WI38 (cell line): ENCODE measurements at regions not wholly inside any gene's neighbourhood (a gene's known extent, or its start where the extent isn't known, plus 50 kb on each side); places are given as distances from the start of the nearest gene placed in this dataset.
"Not testable (repeated sequence)": the region's sequence is repeated elsewhere in the genome, so short reads cannot be mapped to it uniquely, and the experiment has no call there.

ENCODE experiments used
- H3K4me3 ChIP-seq: 2 replicates; pipeline ENCODE4 v1.5.1; 2011; ENCODE audit warnings: low read depth, mild to moderate bottlenecking, control low read depth, low read length
- TF ChIP-seq, protein P1 (sequence below): IDR thresholded peaks from 2 replicates; pipeline ENCODE4 v1.5.1; 2012; ENCODE audit warnings: low read depth, mild to moderate bottlenecking, control low read depth, low read length

- no peak overlapping the region for H3K4me3 ChIP-seq
- TF ChIP-seq, protein P1, sequence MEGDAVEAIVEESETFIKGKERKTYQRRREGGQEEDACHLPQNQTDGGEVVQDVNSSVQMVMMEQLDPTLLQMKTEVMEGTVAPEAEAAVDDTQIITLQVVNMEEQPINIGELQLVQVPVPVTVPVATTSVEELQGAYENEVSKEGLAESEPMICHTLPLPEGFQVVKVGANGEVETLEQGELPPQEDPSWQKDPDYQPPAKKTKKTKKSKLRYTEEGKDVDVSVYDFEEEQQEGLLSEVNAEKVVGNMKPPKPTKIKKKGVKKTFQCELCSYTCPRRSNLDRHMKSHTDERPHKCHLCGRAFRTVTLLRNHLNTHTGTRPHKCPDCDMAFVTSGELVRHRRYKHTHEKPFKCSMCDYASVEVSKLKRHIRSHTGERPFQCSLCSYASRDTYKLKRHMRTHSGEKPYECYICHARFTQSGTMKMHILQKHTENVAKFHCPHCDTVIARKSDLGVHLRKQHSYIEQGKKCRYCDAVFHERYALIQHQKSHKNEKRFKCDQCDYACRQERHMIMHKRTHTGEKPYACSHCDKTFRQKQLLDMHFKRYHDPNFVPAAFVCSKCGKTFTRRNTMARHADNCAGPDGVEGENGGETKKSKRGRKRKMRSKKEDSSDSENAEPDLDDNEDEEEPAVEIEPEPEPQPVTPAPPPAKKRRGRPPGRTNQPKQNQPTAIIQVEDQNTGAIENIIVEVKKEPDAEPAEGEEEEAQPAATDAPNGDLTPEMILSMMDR, result no peak
Measured at GRCh38 chr6:81373414-81373813, 379.1 kb downstream of the TENT5A start.

DNA sequence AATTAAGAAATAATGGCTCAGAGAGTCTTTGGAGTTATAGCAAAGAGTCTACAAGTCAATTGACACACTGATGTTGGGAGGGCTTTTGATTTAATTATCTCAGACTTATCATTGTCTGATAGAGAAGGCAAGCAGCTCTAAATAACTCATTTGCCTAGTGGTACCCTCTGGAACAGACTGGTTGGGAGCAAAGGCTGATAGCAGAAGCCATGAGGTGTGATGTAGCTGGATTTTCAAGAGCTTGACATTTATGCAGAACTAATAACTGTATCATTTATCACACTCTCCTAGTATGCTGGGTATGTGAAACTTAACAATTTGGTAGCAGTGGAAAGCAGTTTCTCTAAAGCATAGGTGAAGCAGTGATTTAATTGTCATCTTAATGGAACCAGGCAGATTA lies 380.6 kb downstream of the TENT5A start:
- no peak overlapping the region for H3K4me3 ChIP-seq
- TF ChIP-seq, protein P1, result no peak

DNA sequence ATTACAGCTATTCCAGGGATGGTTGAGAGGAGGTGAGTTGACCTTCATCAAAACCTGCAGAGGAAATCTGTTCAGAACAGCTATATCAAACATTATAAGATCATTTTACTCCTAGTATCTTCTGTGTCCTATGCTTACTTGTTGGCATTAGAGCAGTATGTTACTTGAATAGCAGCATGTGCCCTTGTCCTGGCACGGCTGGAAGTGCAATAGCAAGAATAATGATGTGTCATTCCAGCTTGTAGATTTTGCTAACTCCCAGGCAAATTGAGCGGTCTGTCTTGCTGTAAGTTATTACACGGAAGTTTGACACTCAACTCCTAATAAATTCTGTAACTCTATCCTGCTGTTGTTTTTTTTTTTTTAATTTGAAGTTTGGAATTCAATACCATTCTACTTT lies 385.5 kb downstream of the TENT5A start:
- TF ChIP-seq, protein P1, result no peak

DNA sequence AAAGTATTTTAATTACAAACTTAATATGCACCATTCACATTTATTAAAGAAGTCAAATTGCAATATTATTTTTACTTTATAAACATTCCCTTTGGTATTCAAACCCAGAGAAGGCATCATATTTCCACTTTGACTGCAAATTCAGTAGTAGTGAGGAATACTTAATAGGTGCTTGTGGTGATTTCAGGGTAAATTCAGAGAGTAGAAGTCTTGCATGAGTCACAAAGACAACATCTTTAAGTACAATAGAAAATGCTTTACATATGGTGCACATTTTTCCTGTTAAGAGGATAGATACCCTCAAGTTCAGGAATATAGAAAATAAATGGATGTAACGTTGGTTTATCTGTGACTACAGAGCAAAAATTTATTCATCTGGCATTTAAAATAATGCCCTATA lies 390.2 kb downstream of the TENT5A start:
- TF ChIP-seq, protein P1, result no peak

More for the DNA sequence above, 385.5 kb downstream of the TENT5A start:
- no peak overlapping the region for H3K4me3 ChIP-seq

DNA sequence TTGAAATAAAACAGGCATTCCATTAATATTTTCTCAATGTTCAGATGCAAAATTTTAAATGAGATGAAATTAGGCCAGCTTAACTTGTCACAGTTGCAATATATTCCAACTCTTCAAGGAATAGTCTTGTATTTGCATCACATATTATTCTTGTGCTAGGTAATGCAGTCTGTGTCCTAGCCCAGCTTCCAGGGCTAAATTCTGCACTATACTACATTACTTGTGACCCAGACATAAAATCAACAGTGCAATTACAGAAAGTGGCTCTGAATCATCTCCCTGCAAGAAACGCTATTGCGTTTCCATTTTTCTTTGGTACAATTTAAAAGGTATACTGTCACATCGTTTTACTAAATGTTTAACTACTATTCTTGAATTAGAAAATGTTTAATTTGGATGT lies 399.2 kb downstream of the TENT5A start:
- TF ChIP-seq, protein P1, result no peak
- no peak overlapping the region for H3K4me3 ChIP-seq

More for the DNA sequence above, 390.2 kb downstream of the TENT5A start:
- H3K4me3 ChIP-seq, result no peak overlapping the region

DNA sequence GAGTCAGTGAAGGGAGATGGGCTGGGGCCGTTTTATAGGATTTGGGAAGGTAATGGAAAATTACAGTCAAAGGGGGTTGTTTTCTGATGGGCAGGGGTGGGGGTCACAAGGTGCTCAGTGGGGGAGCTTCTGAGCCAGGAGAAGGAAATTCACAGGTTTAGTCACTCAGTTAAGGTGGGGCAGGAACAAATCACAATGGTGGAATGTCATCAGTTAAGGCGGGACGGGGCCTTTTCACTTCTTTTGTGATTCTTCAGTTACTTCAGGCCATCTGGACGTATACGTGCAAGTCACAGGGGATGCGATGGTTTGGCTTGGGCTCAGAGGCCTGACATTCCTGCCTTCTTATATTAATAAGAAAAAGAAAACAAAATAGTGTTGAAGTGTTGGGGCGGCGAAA lies 408.5 kb downstream of the TENT5A start:
- H3K4me3 ChIP-seq, result not testable (repeated sequence)

DNA sequence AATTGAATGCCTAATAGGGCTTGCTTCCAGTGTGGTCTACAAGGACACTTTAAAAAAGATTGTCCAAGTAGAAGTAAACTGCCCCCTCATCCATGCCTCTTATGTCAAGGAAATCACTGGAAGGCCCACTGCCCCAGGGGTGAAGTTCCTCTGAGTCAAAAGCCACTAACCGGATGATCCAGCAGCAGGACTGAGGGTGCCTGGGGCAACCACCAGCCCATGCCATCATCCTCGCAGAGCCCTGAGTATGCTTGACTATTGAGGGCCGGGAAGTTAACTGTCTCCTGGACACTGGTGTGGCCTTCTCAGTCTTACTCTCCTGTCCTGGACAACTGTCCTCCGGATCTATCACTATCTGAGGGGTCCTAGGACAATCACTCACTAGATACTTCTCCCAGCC lies 411.5 kb downstream of the TENT5A start:
- H3K4me3 ChIP-seq, result no peak overlapping the region

DNA sequence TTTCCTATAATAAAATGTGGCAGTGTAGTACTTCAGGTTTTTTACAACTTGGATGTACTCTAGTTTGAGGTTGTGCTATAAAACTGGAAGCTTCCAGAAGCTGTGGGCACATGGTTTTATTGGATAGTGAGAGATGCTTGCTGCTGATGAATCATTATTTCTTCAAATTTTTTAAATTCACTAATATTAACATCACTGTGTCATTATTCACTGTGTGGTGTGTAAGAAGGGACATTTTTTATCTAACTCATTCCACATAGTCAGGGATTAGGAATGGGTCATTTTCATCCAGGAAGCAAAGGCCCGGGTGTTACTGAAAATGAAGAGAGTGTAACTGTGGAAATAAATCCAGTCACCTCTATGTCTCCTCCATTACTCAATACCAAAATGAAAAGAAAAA lies 421.0 kb downstream of the TENT5A start:
- TF ChIP-seq, protein P1, result no peak

More for the DNA sequence above, 411.5 kb downstream of the TENT5A start:
- TF ChIP-seq, protein P1, result no peak

More for the DNA sequence above, 421.0 kb downstream of the TENT5A start:
- H3K4me3 ChIP-seq, result no peak overlapping the region
